HUDEP-2 (cell line): ENCODE measurements at regions not wholly inside any gene's neighbourhood (a gene's known extent, or its start where the extent isn't known, plus 50 kb on each side); places are given as distances from the start of the nearest gene placed in this dataset.
A peak's percentile ranks its signal among the peaks of the same experiment; 100 is the strongest.

Source experiments
- DNase-seq, 76 experiments: peaks; one replicate each; lab custom pipeline; 2025; ENCODE audit not compliant: unreplicated experiment in 76 of 76; lab: John Stamatoyannopoulos, UW

DNA sequence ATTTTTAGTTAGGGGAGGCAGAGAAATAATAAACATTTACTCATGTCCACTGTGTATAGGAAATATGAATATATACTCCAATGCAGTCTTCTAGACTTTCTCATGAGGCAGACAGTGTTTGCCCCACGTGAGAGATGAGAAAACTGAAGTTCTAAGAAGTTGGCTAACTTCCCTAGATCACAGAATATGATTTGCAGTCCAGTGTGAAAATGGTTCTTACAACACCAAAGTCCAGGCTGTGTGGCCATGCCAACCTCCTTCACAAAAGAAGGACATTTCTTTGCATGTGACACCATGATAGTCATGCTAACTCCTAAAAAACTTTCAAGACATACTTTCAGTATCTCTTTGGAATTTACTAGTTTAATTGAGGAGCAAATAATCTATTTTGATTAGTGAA lies 143.7 kb downstream of the IRS1 start:
- no peak for DNase-seq

DNA sequence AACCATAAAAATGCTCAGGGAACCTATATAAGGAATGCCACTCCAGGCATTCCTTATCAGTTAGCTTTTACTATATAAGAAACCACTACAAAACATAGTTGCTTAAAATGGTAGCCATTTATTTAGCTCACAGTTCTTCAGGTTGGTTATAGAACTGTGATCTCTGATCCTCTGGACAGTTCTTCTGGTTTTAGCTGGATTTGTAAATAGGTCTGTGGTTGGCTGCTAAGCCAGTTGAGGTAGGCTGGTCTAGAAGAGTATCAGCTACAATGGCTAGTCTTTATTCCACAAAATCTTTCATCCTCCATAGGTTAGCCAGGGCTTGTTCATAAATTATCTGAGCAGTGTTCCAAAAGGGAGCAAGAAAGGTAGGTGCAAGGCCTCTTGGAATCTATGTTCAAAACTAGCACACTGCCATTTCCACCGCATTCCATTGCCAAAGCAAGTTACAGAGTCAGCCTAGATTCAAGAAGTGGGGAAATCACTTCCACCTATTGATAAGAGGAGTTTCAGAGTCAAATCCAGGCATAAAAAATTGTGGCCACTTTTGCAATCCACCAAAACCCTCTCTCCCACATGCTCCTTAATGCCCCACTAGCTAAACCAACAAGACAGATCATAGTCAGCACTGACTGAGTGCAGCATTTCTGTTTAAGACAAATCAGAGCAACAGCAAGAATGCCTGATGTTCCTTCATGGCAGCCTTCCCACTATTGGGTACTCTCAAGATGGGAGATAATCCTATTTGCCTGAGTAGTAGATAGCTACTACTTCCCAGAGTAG lies 146.4 kb downstream of the IRS1 start:
- DNase-seq = no peak

DNA sequence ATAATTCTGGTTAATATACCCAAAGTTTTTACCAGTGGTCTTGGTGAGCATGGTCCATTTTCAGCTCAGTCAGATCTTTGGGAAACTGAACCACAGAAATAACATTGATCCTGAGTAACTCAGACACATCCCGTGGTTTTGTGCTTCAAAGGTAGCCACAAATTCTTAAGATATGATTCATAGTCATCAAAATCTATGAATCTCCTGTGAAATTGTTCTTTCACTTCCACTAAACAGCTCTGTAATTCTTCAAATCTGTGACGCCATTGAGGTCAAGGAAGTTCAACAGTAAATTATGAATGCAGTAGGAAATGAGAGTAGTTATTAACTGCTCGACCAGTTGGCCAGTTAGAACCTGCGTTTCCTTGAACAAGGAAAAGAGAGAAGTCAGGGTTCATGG lies 147.3 kb downstream of the IRS1 start:
- no peak for DNase-seq

DNA sequence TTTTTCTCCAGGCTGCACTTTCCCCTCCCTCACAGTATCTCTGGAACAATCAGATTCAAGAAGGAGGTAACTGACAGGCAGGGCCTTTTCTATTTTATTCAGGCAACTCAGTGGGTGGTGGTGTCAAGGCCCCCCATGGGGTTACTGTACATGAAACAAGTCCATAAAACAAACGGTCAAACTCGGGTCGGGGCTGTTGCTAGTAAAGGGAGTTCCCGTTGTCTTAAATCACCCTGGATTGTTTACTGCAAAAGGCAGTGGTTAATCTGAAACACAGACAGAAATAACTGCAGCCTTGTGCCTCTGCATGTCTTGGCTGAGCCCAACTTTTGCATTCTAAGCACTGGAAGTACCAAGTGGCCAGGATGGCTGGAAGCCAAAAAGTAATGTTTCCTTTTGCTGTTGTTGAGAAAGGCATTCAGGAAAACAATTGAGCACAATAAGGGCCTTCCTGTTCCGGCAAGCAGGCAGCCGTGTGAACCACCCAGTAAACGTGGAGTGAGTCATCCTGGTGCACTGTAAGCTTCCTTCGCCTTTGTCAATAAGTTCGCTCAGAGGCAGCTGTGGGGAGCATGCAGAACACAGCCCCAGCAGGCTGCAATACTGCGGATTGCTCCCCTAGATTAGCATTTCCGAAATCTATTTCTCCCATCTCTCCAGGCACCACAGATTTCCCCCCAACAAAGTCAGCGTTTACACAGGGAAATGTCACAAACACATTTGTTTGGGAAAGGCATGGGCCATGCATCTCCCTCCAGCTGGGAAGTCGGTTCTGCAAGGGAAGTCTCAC lies 149.6 kb downstream of the IRS1 start:
- DNase-seq = peak in 1 of 76 experiments; percentile 10

DNA sequence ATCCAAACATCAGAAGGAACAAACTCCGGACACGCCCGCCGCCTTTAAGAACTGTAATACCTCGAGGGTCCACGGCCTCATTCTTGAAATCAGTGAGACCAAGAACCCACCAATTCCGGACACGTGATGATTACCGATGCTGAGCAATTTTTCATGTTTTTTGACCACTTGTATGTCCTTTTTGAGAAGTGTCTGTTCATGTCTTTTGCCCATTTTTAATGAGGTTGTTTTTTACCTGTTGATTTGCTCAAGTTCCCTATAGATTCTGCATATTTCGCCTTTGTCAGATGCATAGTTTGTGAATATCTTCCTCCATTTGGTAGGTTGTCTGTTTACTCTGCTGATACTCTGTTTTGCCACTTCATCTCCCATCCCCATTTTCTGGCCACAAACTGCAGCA lies 150.4 kb downstream of the IRS1 start:
- DNase-seq = no peak

DNA sequence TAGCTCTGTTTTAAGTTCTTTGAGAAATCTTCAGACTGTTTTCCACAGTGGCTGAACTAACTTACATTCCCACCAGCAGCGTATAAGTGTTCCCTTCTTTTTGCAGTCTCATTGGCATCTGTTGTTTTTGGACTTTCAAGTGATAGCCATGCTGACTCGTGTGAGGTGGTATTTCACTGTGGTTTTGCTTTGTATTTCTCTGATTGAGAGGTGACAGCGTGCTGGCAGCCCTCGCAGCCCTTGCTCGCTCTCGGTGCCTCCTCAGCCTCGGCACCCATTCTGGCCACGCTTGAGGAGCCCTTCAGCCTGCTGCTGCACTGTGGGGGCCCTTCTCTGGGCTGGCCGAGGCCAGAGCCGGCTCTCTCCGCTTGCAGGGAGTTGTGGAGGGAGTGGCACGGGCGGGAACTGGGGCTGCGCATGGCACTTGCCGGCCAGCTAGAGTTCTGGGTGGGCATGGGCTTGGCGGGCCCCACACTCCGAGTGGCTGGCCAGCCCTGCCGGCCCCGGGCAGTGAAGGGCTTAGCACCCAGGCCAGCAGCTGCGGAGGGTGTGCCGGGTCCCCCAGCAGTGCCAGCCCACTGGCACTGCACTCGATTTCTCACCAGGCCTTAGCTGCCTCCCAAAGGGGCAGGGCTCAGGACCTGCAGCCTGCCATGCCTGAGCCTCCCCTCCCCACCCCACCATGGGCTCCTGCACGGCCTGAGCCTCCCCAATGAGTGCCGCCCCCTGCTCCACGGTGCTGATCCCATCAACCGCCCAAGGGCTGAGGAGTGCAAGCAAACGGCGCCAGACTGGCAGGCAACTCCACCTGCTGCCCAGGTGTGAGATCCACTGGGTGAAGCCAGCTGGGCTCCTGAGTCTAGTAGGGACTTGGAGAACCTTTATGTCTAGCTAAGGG lies 151.8 kb downstream of the IRS1 start:
- DNase-seq = no peak

DNA sequence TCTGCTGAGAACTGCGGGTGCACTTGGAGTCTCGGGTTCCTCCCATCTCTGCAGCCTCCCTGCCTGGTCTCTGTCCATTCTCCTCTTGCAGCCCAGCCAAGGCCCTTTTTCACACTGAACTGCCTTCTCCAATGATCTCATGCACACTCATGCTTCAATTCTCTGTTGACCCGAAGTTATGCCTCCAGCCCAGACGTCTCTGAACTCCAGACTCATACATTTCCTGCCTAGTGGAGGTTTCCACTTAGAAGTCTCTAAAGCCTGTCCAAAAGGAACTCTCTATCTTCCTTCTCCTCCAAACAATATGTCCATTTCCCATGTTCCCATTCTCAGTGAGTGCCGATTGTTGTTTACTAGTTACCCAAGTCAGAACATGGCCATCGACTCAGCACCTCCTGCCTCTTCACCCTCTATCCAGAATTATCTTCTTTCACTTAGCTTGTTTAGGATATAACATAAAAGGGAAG lies 155.2 kb downstream of the IRS1 start:
- no peak for DNase-seq

DNA sequence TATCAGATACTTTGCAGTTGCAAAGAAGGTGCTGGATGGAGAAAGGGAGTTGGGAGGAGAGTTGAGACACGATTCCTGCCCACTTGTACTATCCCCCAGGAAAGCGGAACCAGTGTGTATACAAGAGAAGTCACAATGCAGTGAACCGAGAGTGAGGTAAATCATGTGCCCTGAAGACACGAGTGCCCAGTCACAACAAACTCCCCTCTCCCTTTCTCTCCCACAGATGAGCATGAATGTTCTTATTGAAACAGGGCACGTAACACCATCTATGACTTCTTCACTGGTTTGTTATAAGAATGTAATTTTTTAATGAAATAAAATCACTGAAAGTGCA lies 155.7 kb downstream of the IRS1 start:
- no peak for DNase-seq

DNA sequence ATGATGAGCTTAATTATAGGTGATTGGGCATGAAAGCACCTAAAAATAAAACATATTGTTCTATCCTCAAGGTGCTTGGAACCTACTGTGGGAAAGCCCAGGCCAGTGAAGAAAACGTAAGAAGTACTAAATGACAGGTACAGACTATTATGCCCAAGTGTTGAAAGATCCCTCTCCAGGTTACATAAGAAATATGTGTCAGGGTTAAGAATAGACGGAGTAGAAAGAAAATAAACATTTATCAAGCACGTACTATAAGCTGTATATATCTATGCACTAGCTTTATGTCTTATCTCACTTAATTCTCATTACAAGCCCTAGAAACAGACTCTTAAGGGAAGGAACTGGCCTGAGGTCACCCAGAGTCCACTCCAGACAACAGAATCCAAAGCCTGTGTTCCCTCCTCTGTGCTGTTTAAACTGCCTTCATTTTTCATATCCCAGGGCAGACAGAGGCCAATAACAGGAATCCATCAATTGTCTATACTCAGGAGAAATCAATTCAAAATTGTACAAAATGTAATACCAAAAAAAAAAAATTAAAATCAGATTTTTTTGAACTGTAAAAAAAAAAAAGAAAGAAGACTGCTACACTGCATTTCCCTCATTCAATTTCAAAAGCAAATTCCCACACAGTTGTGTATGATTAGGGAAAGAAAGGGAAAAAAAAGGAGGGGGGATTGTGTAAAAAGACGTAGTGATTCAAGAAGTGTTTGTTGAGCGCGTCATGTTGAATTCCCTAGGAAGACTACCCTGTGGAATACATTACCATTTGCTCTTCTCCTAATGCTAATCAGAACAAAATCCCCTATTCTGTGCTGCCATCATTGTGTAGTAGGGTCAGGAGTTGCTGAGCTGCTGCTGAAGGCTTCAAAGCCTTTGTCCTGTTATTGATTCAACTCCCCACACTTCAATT lies 156.3 kb downstream of the IRS1 start:
- no peak for DNase-seq

DNA sequence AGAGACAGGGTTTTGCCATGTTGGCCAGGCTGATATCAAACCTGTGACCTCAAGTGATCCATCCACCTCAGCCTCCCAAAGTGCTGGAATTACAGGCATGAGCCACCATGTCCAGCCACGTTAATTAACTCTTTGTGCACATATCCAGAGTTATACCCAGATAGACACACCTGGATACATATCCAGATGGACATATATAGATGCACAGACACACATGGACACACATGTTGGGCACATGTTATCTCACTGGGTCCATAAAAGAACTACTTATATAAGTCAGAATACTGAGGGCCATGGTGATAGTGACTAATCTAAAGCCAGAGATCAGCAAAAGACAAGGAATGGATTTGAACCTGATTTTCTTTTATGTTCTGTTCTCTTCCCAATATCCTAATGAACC lies 158.6 kb downstream of the IRS1 start:
- no peak for DNase-seq

DNA sequence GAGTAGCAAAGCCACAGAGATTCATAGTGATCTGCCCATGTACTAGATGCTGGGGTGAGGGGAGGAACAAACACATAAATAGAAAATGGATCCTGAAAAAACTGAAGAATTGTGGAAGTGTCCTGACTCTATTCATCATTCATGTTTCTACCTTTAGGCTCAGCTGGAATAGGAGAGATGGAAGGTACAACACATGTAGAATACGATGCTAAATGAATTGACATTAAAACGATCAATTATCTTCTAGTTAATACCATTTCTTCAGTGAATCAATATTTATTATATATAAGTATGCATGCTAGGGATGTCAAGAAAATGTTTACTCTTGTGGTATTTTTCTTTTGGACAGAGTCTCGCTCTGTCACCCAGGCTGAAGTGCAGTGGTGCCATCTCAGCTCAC lies 159.1 kb downstream of the IRS1 start:
- no peak for DNase-seq

DNA sequence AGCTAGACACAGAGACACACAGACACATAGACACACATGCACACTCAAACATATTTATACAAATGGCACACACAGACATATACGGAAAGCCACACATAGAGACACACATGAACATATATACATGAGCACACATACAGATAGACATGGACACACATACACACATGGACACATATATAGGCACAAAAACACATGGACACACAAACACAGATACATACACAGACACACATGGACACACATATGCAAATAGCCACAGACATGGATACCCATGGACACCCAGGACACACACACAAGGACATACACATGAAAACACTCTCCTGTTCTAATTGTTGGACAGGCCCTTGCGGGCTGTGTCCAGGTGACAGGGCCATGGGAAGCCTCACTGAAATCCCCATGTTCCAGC lies 160.1 kb downstream of the IRS1 start:
- DNase-seq = no peak

DNA sequence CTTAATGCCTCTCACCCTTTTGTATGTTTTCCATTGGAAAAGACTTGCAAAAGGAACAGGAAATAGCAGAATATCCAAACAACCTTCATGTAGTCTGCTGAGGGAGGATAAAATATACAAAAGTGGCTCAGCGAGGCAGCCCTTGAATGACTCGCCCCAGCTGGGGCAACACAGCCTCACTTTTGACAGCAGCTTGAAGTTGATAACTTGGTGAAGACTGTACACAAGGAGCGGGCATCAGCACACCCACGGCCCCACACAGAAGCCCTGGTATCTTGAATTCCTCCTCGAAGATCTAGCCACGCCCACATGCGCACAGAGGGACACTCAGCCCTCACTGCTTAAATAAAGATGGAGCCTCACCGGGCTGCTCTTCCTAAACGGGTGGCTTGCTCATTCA lies 161.0 kb downstream of the IRS1 start:
- DNase-seq = peak in 1 of 76 experiments; percentile 21

DNA sequence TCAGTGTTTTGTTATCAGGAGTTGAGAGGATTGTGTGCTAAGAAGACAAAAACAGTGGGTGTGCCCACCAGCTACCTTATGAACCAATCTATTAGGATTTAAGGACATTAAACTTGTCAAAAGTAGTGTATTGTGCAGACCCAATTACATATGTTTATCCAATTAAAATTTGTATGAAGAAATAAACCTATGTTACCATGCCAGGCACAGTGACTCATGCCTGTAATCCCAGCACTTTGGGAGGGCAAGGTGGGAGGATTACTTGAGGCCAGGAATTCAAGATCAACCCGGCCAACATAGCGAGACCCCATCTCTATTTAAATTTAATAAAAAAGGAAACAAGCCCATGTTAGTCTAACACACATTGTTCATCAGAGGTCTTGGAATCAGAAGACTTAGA lies 162.2 kb downstream of the IRS1 start:
- no peak for DNase-seq

DNA sequence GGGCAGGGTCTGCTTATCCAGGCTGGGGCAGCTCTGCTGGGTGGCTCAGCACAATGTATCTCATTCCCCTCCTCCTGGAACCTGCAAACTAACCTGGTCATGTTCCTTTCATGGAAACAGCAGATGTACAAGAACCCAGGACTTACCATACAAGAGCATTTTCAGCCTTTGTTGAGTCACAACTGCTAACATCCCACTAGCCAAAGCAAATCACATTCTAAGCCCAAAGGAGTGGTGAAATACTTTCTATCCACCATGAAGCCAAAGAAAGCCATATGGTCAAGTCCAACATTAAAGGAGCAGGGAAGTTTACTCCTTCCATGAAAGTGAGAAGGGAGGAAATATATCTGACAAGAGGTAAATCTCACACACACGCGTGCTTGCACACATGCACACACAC lies 163.0 kb downstream of the IRS1 start:
- DNase-seq = no peak

DNA sequence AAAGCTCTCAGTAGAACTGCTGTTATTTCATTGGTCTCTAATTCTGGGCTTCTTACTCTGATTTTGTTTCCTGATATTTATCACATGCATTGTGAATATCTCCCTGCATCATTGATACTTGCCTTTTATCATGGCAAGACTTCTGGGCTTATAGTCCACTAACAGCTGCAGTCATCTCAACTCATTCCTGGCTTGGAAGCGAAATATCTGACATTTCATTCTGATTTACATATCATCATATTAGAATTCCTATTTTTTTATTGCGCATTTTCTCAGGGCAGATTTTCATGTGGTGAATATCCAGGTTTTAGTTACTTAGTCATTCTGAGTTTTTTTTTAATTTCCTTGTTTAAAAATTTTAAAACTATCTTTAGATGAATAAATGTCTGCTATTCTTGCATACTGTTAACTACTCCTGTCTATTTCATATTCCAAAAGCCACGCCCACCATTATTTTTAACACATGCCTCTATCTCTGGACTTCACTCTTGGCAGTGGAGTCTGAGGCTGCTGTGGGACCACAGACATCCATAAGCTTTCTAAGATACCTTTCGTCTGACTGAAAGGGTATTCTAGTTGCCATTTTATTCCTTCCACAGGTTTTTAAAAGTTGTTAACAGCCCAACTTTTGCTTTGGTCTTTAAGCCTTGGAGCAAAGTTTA lies 164.5 kb downstream of the IRS1 start:
- DNase-seq = no peak

DNA sequence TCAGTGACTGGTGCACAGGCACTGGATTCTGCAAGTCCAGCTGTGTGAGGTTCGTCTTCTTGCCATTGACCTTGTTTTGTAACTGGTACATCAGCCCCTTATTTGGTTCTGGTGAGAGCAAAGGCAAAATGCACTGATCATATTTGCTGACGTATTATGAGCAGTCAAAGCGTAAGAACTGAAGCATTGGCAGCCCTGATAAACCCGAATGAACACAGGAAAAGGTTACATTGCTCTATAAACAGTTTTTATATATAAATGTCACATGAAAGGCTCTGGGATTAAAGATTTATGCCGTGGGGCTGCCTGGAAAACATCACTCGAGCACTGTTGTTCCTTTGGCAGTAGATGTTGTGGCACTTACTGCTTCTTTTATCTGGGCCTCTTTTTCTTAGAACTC lies 167.9 kb downstream of the IRS1 start:
- no peak for DNase-seq

DNA sequence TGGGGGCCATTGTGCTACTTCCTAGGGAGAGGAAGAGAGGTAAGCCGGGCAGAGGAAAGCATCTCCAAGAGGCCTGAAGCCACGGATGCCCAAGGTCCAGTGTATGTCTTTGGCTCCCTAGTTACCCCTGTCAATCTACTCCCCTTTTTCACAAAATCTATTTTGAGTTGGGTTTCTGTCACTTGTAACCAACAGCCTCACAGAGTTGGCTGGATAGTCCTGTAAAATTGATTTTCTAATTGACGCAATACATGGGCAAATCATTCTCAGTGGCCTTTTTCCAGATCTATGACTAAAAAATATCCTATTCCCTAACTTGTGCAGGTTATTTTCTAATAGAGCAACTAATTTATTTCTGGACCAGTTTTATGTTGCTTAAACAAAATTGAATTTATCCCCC lies 168.4 kb downstream of the IRS1 start:
- DNase-seq = no peak

DNA sequence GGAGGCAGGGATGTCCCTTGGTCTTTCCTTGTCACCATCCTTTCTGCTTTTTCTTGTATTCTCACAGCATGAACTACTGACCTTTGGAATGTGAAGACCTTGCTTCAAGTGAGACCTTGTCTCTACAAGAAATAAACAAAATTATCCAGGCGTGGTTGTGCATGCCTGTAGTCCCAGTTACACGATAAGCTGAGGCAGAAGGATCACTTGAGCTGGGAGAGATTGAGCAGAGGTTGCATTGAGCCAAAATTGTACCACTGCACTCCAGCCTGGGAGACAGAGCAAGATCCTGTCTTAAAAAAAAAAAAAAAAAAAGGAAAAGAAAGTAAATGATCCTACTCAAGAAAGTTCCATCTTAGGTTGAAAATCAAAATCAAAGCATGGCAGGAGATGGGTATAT lies 173.7 kb downstream of the IRS1 start:
- no peak for DNase-seq
